Uterus (tissue), 2 donors: ENCODE measurements at regions not wholly inside any gene's neighbourhood (a gene's known extent, or its start where the extent isn't known, plus 50 kb on each side); places are given as distances from the start of the nearest gene placed in this dataset.

Experiments used
- CTCF ChIP-seq, 4 experiments: fragments of 200-600 bp in 2 of 4; fragments of 450-650 bp in 2 of 4; sonication (generic) in 2 of 4; IDR thresholded peaks; one replicate each; pipeline ENCODE4 v1.5.1; 2016 to 2019; ENCODE audit warnings: antibody characterized with exemption in 4 of 4, mild to moderate bottlenecking in 2 of 4, moderate library complexity in 1 of 4
- POLR2A ChIP-seq, 2 donors: fragments of 450-650 bp; IDR thresholded peaks; one replicate each; pipeline ENCODE4 v1.6.1; 2016; ENCODE audit warnings: antibody characterized with exemption in 2 of 2, mild to moderate bottlenecking in 1 of 2, moderate library complexity in 1 of 2

GRCh38 chr1:213670692-213671023 is 317.1 kb upstream of the PROX1 start:
- TF ChIP-seq POLR2A (IDR thresholded peaks at IDR 0.05): no peak
- TF ChIP-seq CTCF (IDR thresholded peaks at IDR 0.05): no peak
